ENCODE measurements at regions not wholly inside any gene's neighbourhood (a gene's known extent, or its start where the extent isn't known, plus 50 kb on each side); places are given as distances from the start of the nearest gene placed in this dataset.

GRCh38 chr14:71286126-71286525, 378.9 kb downstream of the PCNX1 start:
- Histone ChIP-seq H3K27ac (ENCODE audit: low read depth in 1 of 2, low read length in 1 of 2) (no peak overlapping the region), H3K9me3 (ENCODE audit: control insufficient read depth in 4 of 4, insufficient read depth in 3 of 4, low read length in 3 of 4) (peaks cover 0 to 4% (median 1%) of the 10 kb centered on the region in 4 donors), H3K9ac (ENCODE audit: insufficient read depth in 1 of 2, low read length in 2 of 2) (no peak overlapping the region), H3K36me3 (ENCODE audit: control insufficient read depth in 4 of 4, insufficient read depth in 4 of 4, low read length in 4 of 4) (no peaks in the 10 kb centered on the region), H3K27me3 (ENCODE audit: control insufficient read depth in 3 of 3, insufficient read depth in 3 of 3, low read length in 2 of 3) (no peaks in the 10 kb centered on the region), H3K4me3 (no peak overlapping the region), H3K4me1 (ENCODE audit: control insufficient read depth in 5 of 5, insufficient read depth in 5 of 5, low read length in 5 of 5) (peaks cover 0 to 2% (median 0%) of the 10 kb centered on the region in 5 donors)
- ATAC-seq (ENCODE audit: insufficient read depth, low FRiP score) (no peak), DNase-seq (no peak)
- TF ChIP-seq CTCF (IDR thresholded peaks at IDR 0.05; ENCODE audit: control extremely low read depth, extremely low read depth): no peak
- 97 to 99% methylated on average over 1 of the region's 1 CpG for WGBS, 2 donors

DNA sequence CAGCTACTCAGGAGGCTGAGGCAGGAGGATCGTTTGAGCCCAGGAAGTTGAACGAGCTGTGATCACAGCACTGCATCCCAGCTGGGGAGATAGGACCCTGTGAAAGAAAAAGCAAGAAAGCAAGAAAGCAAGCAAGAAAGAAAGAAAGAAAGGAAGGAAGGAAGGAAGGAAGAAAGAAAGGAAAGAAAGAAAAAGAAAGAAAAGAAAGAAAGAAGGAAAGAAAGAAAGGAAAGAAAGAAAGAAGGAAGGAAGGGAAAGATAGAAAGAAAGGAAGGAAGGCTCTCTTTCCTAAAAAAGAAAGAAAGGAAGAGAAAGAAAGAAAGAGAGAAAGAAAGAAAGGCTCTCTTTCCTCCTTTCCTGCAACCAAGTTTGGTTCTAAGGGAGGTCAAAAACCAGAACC, 380.3 kb downstream of the PCNX1 start:
- ATAC-seq (ENCODE audit: insufficient read depth, low FRiP score): no peak
- no peak for TF ChIP-seq CTCF (IDR thresholded peaks at IDR 0.05; ENCODE audit: control extremely low read depth, extremely low read depth)
- no peak for DNase-seq
- no peak overlapping the region for H3K9ac ChIP-seq (ENCODE audit: insufficient read depth in 1 of 2, low read length in 2 of 2)
- WGBS, 2 donors: 91 to 95% methylated on average over 2 of the region's 2 CpGs
- no peaks in the 10 kb centered on the region for H3K27me3 ChIP-seq (ENCODE audit: control insufficient read depth in 3 of 3, insufficient read depth in 3 of 3, low read length in 2 of 3)
- H3K9me3 ChIP-seq (ENCODE audit: control insufficient read depth in 4 of 4, insufficient read depth in 3 of 4, low read length in 3 of 4): peaks cover 0 to 4% (median 1%) of the 10 kb centered on the region in 4 donors
- H3K36me3 ChIP-seq (ENCODE audit: control insufficient read depth in 4 of 4, insufficient read depth in 4 of 4, low read length in 4 of 4): no peaks in the 10 kb centered on the region
- H3K4me3 ChIP-seq: no peak overlapping the region
- H3K4me1 ChIP-seq (ENCODE audit: control insufficient read depth in 5 of 5, insufficient read depth in 5 of 5, low read length in 5 of 5): peaks cover 0 to 3% (median 0%) of the 10 kb centered on the region in 5 donors
- H3K27ac ChIP-seq (ENCODE audit: low read depth in 1 of 2, low read length in 1 of 2): no peak overlapping the region

DNA sequence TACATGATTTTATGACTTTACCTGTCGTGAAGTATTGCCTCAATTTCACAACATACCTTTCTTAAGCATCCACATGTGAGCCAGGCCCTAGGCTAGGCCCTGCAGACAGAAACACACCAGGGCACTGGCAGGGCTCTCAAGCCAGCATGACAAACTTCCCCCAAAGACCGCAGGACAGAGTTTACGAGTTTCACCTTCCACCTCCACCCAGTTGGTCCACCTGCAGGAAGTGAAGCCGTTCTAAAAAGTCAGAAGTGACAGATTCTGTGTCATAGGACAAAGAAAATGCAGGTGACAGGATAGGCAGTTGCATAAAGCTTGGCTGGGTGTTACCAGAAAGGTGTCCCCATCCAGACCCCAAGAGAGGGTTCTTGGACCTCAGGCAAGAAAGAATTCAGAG, 382.3 kb downstream of the PCNX1 start:
- 80 to 82% methylated on average over 4 of the region's 4 CpGs for WGBS, 2 donors
- no peak overlapping the region for H3K4me3 ChIP-seq
- H3K36me3 ChIP-seq (ENCODE audit: control insufficient read depth in 4 of 4, insufficient read depth in 4 of 4, low read length in 4 of 4): no peaks in the 10 kb centered on the region
- H3K27ac ChIP-seq (ENCODE audit: low read depth in 1 of 2, low read length in 1 of 2): no peak overlapping the region
- DNase-seq (no peak), ATAC-seq (ENCODE audit: insufficient read depth, low FRiP score) (no peak)
- peaks cover 0 to 3% (median 0%) of the 10 kb centered on the region in 5 donors for H3K4me1 ChIP-seq (ENCODE audit: control insufficient read depth in 5 of 5, insufficient read depth in 5 of 5, low read length in 5 of 5)
- peaks cover 0 to 4% (median 1%) of the 10 kb centered on the region in 4 donors for H3K9me3 ChIP-seq (ENCODE audit: control insufficient read depth in 4 of 4, insufficient read depth in 3 of 4, low read length in 3 of 4)
- no peaks in the 10 kb centered on the region for H3K27me3 ChIP-seq (ENCODE audit: control insufficient read depth in 3 of 3, insufficient read depth in 3 of 3, low read length in 2 of 3)
- H3K9ac ChIP-seq (ENCODE audit: insufficient read depth in 1 of 2, low read length in 2 of 2): no peak overlapping the region
- TF ChIP-seq CTCF (IDR thresholded peaks at IDR 0.05; ENCODE audit: control extremely low read depth, extremely low read depth): no peak

GRCh38 chr14:71290301-71290700, 383.0 kb downstream of the PCNX1 start:
- Histone ChIP-seq H3K27ac (ENCODE audit: low read depth in 1 of 2, low read length in 1 of 2) (no peak overlapping the region), H3K9me3 (ENCODE audit: control insufficient read depth in 4 of 4, insufficient read depth in 3 of 4, low read length in 3 of 4) (no peaks in the 10 kb centered on the region), H3K4me1 (ENCODE audit: control insufficient read depth in 5 of 5, insufficient read depth in 5 of 5, low read length in 5 of 5) (peaks cover 0 to 3% (median 0%) of the 10 kb centered on the region in 5 donors), H3K4me3 (no peak overlapping the region), H3K36me3 (ENCODE audit: control insufficient read depth in 4 of 4, insufficient read depth in 4 of 4, low read length in 4 of 4) (no peaks in the 10 kb centered on the region), H3K27me3 (ENCODE audit: control insufficient read depth in 3 of 3, insufficient read depth in 3 of 3, low read length in 2 of 3) (no peaks in the 10 kb centered on the region), H3K9ac (ENCODE audit: insufficient read depth in 1 of 2, low read length in 2 of 2) (no peak overlapping the region)
- peak; percentile 35 to 74 (median 64) for DNase-seq
- no peak for TF ChIP-seq CTCF (IDR thresholded peaks at IDR 0.05; ENCODE audit: control extremely low read depth, extremely low read depth)
- no peak for ATAC-seq (ENCODE audit: insufficient read depth, low FRiP score)
- WGBS, 2 donors: 84 to 91% methylated on average over 6 of the region's 6 CpGs

Measured in lung (tissue), 11 donors.